GM18507 (cell line): ENCODE measurements at regions not wholly inside any gene's neighbourhood (a gene's known extent, or its start where the extent isn't known, plus 50 kb on each side); places are given as distances from the start of the nearest gene placed in this dataset.
A peak's percentile ranks its signal among the peaks of the same experiment; 100 is the strongest.

Experiments
- DNase-seq: peaks from one replicate; pipeline ENCODE4 v3.0.0; 2011; ENCODE audit warnings: low read depth; ENCODE audit not compliant: insufficient read length; ENCODE audit errors: extremely low spot score
- FAIRE-seq: peaks from 2 replicates; lab custom pipeline; 2011; peaks lifted over from hg19 to GRCh38; lab: Jason Lieb, UNC

- DNase-seq, result no peak
- no peak for FAIRE-seq
These were observed 375.6 kb upstream of the PRMT6 start for GRCh38 chr1:106680776-106681344.

GRCh38 chr1:106681939-106682522 is 374.4 kb upstream of the PRMT6 start:
- FAIRE-seq, result no peak
- DNase-seq, result no peak

- no peak for FAIRE-seq
- DNase-seq, result no peak
These were observed 368.0 kb upstream of the PRMT6 start for GRCh38 chr1:106688446-106688845.

GRCh38 chr1:106698660-106699059 is 357.8 kb upstream of the PRMT6 start:
- no peak for DNase-seq
- no peak for FAIRE-seq

GRCh38 chr1:106699433-106699832 is 357.0 kb upstream of the PRMT6 start:
- DNase-seq (no peak), FAIRE-seq (no peak)

- FAIRE-seq (no peak), DNase-seq (no peak)
These were observed 356.3 kb upstream of the PRMT6 start for GRCh38 chr1:106700211-106700610.

- FAIRE-seq (no peak), DNase-seq (no peak)
These were observed 350.5 kb upstream of the PRMT6 start for GRCh38 chr1:106705971-106706370.

GRCh38 chr1:106717591-106717990 is 338.9 kb upstream of the PRMT6 start:
- DNase-seq (no peak), FAIRE-seq (no peak)

- FAIRE-seq (no peak), DNase-seq (no peak)
These were observed 334.7 kb upstream of the PRMT6 start for GRCh38 chr1:106721790-106722189.

- no peak for FAIRE-seq
- no peak for DNase-seq
These were observed 334.0 kb upstream of the PRMT6 start for GRCh38 chr1:106722466-106722865.

GRCh38 chr1:106727171-106727570 is 329.3 kb upstream of the PRMT6 start:
- FAIRE-seq (peak; percentile 72), DNase-seq (no peak)

GRCh38 chr1:106746448-106747085 is 309.9 kb upstream of the PRMT6 start:
- FAIRE-seq (no peak), DNase-seq (no peak)

GRCh38 chr1:106747232-106747631 is 309.2 kb upstream of the PRMT6 start:
- FAIRE-seq (no peak), DNase-seq (no peak)

GRCh38 chr1:106747791-106748190 is 308.7 kb upstream of the PRMT6 start:
- no peak for DNase-seq
- no peak for FAIRE-seq

GRCh38 chr1:106748606-106749005 is 307.9 kb upstream of the PRMT6 start:
- DNase-seq, result no peak
- no peak for FAIRE-seq

GRCh38 chr1:106749491-106749890 is 307.0 kb upstream of the PRMT6 start:
- DNase-seq (no peak), FAIRE-seq (no peak)

- DNase-seq (no peak), FAIRE-seq (no peak)
These were observed 306.6 kb upstream of the PRMT6 start for GRCh38 chr1:106749906-106750305.

GRCh38 chr1:106751002-106751401 is 305.5 kb upstream of the PRMT6 start:
- FAIRE-seq (no peak), DNase-seq (no peak)

- no peak for FAIRE-seq
- DNase-seq, result no peak
These were observed 303.4 kb upstream of the PRMT6 start for GRCh38 chr1:106753066-106753465.

- FAIRE-seq (no peak), DNase-seq (no peak)
These were observed 301.5 kb upstream of the PRMT6 start for GRCh38 chr1:106754957-106755356.

GRCh38 chr1:106755682-106756406 is 300.6 kb upstream of the PRMT6 start:
- DNase-seq, result no peak
- FAIRE-seq, result no peak
